ENCODE measurements at regions not wholly inside any gene's neighbourhood (a gene's known extent, or its start where the extent isn't known, plus 50 kb on each side); places are given as distances from the start of the nearest gene placed in this dataset.

DNA sequence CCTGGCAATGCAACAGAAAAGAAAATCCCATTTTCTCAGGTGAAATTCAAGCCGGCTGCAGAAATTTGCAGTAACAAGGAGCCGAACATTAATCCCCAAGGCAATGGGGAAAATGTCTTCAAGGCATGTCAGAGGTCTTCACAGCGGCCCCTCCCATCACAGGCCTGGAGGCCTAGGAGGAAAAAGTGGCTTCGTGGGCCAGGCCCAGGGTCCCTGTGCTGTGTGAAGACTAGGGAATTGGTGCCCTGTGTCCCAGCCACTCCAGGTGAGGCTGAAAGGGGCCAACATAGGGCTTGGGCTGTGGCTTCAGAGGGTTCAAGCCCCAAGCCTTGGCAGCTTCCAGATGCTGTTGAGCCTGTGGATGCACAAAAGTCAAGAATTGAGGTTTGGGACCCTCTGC, 111.7 kb downstream of the CD24 start:
- TF ChIP-seq, protein P1, sequence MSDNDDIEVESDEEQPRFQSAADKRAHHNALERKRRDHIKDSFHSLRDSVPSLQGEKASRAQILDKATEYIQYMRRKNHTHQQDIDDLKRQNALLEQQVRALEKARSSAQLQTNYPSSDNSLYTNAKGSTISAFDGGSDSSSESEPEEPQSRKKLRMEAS (IDR thresholded peaks at IDR 0.05) = no peak
- TF ChIP-seq FOSL1 (IDR thresholded peaks at IDR 0.05; ENCODE audit: low read depth) (no peak), POLR2A (IDR thresholded peaks at IDR 0.05; ENCODE audit: borderline replicate concordance, extremely low read depth, insufficient read depth, insufficient read length) (no peak), ZFX (IDR thresholded peaks at IDR 0.05) (no peak), EZH2 (IDR thresholded peaks at IDR 0.05) (no peak), EZH2phosphoT487 (IDR thresholded peaks at IDR 0.05; ENCODE audit: borderline replicate concordance) (no peak), ELF1 (IDR thresholded peaks at IDR 0.05; ENCODE audit: borderline replicate concordance, low read depth) (no peak), EGR1 (IDR thresholded peaks at IDR 0.05; ENCODE audit: low read depth) (no peak), CEBPB (IDR thresholded peaks at IDR 0.05; ENCODE audit: low read depth) (no peak)
- TF ChIP-seq, protein P2, sequence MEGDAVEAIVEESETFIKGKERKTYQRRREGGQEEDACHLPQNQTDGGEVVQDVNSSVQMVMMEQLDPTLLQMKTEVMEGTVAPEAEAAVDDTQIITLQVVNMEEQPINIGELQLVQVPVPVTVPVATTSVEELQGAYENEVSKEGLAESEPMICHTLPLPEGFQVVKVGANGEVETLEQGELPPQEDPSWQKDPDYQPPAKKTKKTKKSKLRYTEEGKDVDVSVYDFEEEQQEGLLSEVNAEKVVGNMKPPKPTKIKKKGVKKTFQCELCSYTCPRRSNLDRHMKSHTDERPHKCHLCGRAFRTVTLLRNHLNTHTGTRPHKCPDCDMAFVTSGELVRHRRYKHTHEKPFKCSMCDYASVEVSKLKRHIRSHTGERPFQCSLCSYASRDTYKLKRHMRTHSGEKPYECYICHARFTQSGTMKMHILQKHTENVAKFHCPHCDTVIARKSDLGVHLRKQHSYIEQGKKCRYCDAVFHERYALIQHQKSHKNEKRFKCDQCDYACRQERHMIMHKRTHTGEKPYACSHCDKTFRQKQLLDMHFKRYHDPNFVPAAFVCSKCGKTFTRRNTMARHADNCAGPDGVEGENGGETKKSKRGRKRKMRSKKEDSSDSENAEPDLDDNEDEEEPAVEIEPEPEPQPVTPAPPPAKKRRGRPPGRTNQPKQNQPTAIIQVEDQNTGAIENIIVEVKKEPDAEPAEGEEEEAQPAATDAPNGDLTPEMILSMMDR (IDR thresholded peaks at IDR 0.05 in 2 of 3, conservative IDR thresholded peaks at IDR 0.05 in 1 of 3; ENCODE audit: borderline replicate concordance in 1 of 3, insufficient read depth in 1 of 3, low read depth in 2 of 3, low read length in 2 of 3) = no peak
- TF ChIP-seq, protein P3, sequence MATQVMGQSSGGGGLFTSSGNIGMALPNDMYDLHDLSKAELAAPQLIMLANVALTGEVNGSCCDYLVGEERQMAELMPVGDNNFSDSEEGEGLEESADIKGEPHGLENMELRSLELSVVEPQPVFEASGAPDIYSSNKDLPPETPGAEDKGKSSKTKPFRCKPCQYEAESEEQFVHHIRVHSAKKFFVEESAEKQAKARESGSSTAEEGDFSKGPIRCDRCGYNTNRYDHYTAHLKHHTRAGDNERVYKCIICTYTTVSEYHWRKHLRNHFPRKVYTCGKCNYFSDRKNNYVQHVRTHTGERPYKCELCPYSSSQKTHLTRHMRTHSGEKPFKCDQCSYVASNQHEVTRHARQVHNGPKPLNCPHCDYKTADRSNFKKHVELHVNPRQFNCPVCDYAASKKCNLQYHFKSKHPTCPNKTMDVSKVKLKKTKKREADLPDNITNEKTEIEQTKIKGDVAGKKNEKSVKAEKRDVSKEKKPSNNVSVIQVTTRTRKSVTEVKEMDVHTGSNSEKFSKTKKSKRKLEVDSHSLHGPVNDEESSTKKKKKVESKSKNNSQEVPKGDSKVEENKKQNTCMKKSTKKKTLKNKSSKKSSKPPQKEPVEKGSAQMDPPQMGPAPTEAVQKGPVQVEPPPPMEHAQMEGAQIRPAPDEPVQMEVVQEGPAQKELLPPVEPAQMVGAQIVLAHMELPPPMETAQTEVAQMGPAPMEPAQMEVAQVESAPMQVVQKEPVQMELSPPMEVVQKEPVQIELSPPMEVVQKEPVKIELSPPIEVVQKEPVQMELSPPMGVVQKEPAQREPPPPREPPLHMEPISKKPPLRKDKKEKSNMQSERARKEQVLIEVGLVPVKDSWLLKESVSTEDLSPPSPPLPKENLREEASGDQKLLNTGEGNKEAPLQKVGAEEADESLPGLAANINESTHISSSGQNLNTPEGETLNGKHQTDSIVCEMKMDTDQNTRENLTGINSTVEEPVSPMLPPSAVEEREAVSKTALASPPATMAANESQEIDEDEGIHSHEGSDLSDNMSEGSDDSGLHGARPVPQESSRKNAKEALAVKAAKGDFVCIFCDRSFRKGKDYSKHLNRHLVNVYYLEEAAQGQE (IDR thresholded peaks at IDR 0.05; ENCODE audit: low read depth) = no peak
